ENCODE measurements at regions not wholly inside any gene's neighbourhood (a gene's known extent, or its start where the extent isn't known, plus 50 kb on each side); places are given as distances from the start of the nearest gene placed in this dataset.
"Not testable (repeated sequence)": the region's sequence is repeated elsewhere in the genome, so short reads cannot be mapped to it uniquely, and the experiment has no call there.

GRCh38 chr3:124318656-124319055 is 326.7 kb upstream of the ROPN1 start:
- peaks cover 12% of the 10 kb centered on the region for H3K27me3 Mint-ChIP-seq
- no peak for ATAC-seq (replicated peaks)
- no peaks in the 10 kb centered on the region for H3K9me3 Mint-ChIP-seq
- H3K36me3 Mint-ChIP-seq (ENCODE audit: low read depth), result no peaks in the 10 kb centered on the region
- H3K27ac Mint-ChIP-seq, result no peak overlapping the region
- H3K4me3 Mint-ChIP-seq, result no peak overlapping the region
- no peaks in the 10 kb centered on the region for H3K4me1 Mint-ChIP-seq

- peaks cover 15% of the 10 kb centered on the region for H3K27me3 Mint-ChIP-seq
- no peak overlapping the region for H3K27ac Mint-ChIP-seq
- no peaks in the 10 kb centered on the region for H3K9me3 Mint-ChIP-seq
- H3K4me1 Mint-ChIP-seq, result no peaks in the 10 kb centered on the region
- H3K4me3 Mint-ChIP-seq, result no peak overlapping the region
- H3K36me3 Mint-ChIP-seq (ENCODE audit: low read depth), result no peaks in the 10 kb centered on the region
- no peak for ATAC-seq (replicated peaks)
These were observed 329.1 kb upstream of the ROPN1 start for GRCh38 chr3:124320976-124321375.

- Mint-ChIP-seq H3K4me1 (no peaks in the 10 kb centered on the region), H3K27me3 (peaks cover 16% of the 10 kb centered on the region), H3K36me3 (ENCODE audit: low read depth) (no peaks in the 10 kb centered on the region), H3K4me3 (no peak overlapping the region), H3K9me3 (no peaks in the 10 kb centered on the region), H3K27ac (no peak overlapping the region)
- ATAC-seq (replicated peaks), result no peak
These were observed 330.5 kb upstream of the ROPN1 start for GRCh38 chr3:124322309-124322880.

- Mint-ChIP-seq H3K36me3 (ENCODE audit: low read depth) (no peaks in the 10 kb centered on the region), H3K27ac (no peak overlapping the region), H3K9me3 (no peaks in the 10 kb centered on the region), H3K4me3 (no peak overlapping the region), H3K27me3 (peaks cover 20% of the 10 kb centered on the region), H3K4me1 (no peaks in the 10 kb centered on the region)
- no peak for ATAC-seq (replicated peaks)
These were observed 331.0 kb upstream of the ROPN1 start for GRCh38 chr3:124322966-124323365.

GRCh38 chr3:124325248-124325647 is 333.3 kb upstream of the ROPN1 start:
- Mint-ChIP-seq H3K27me3 (peaks cover 20% of the 10 kb centered on the region), H3K4me1 (no peaks in the 10 kb centered on the region), H3K4me3 (no peak overlapping the region), H3K27ac (no peak overlapping the region), H3K36me3 (ENCODE audit: low read depth) (no peaks in the 10 kb centered on the region), H3K9me3 (no peaks in the 10 kb centered on the region)
- no peak for ATAC-seq (replicated peaks)

- Mint-ChIP-seq H3K9me3 (peaks cover 7% of the 10 kb centered on the region), H3K27ac (no peak overlapping the region), H3K4me3 (no peak overlapping the region), H3K27me3 (peaks cover 16% of the 10 kb centered on the region), H3K36me3 (ENCODE audit: low read depth) (no peaks in the 10 kb centered on the region), H3K4me1 (no peaks in the 10 kb centered on the region)
- ATAC-seq (replicated peaks), result no peak
These were observed 337.8 kb upstream of the ROPN1 start for GRCh38 chr3:124329723-124330122.

GRCh38 chr3:124333931-124334640 is 342.2 kb upstream of the ROPN1 start:
- Mint-ChIP-seq H3K36me3 (ENCODE audit: low read depth) (no peaks in the 10 kb centered on the region), H3K9me3 (peaks cover 7% of the 10 kb centered on the region), H3K27ac (no peak overlapping the region), H3K4me3 (no peak overlapping the region), H3K27me3 (peaks cover 12% of the 10 kb centered on the region), H3K4me1 (no peaks in the 10 kb centered on the region)
- no peak for ATAC-seq (replicated peaks)

- H3K27me3 Mint-ChIP-seq, result peaks cover 12% of the 10 kb centered on the region
- no peak for ATAC-seq (replicated peaks)
- no peaks in the 10 kb centered on the region for H3K4me1 Mint-ChIP-seq
- H3K27ac Mint-ChIP-seq, result no peak overlapping the region
- H3K4me3 Mint-ChIP-seq, result no peak overlapping the region
- H3K9me3 Mint-ChIP-seq, result peaks cover 4% of the 10 kb centered on the region
- no peaks in the 10 kb centered on the region for H3K36me3 Mint-ChIP-seq (ENCODE audit: low read depth)
These were observed 344.2 kb upstream of the ROPN1 start for GRCh38 chr3:124336067-124336656.

- no peaks in the 10 kb centered on the region for H3K36me3 Mint-ChIP-seq (ENCODE audit: low read depth)
- ATAC-seq (replicated peaks), result no peak
- H3K9me3 Mint-ChIP-seq, result no peaks in the 10 kb centered on the region
- no peaks in the 10 kb centered on the region for H3K4me1 Mint-ChIP-seq
- no peak overlapping the region for H3K27ac Mint-ChIP-seq
- H3K27me3 Mint-ChIP-seq, result peaks cover 14% of the 10 kb centered on the region
- H3K4me3 Mint-ChIP-seq, result no peak overlapping the region
These were observed 353.9 kb upstream of the ROPN1 start for GRCh38 chr3:124345845-124346244.

- H3K27me3 Mint-ChIP-seq, result peaks cover 16% of the 10 kb centered on the region
- H3K27ac Mint-ChIP-seq, result no peak overlapping the region
- no peak overlapping the region for H3K4me3 Mint-ChIP-seq
- H3K9me3 Mint-ChIP-seq, result no peaks in the 10 kb centered on the region
- ATAC-seq (replicated peaks), result no peak
- no peaks in the 10 kb centered on the region for H3K4me1 Mint-ChIP-seq
- H3K36me3 Mint-ChIP-seq (ENCODE audit: low read depth), result no peaks in the 10 kb centered on the region
These were observed 354.6 kb upstream of the ROPN1 start for GRCh38 chr3:124346487-124346886.

GRCh38 chr3:124347418-124347817 is 355.5 kb upstream of the ROPN1 start:
- H3K9me3 Mint-ChIP-seq, result no peaks in the 10 kb centered on the region
- no peak for ATAC-seq (replicated peaks)
- H3K27ac Mint-ChIP-seq, result no peak overlapping the region
- H3K4me1 Mint-ChIP-seq, result no peaks in the 10 kb centered on the region
- H3K36me3 Mint-ChIP-seq (ENCODE audit: low read depth), result no peaks in the 10 kb centered on the region
- H3K4me3 Mint-ChIP-seq, result no peak overlapping the region
- peaks cover 13% of the 10 kb centered on the region for H3K27me3 Mint-ChIP-seq

- H3K4me3 Mint-ChIP-seq; ATAC-seq (replicated peaks); H3K36me3 Mint-ChIP-seq (ENCODE audit: low read depth); H3K27ac Mint-ChIP-seq; H3K9me3 Mint-ChIP-seq; H3K4me1 Mint-ChIP-seq: not testable (repeated sequence)
- peaks cover 10% of the 10 kb centered on the region for H3K27me3 Mint-ChIP-seq
These were observed 356.6 kb upstream of the ROPN1 start for GRCh38 chr3:124348555-124348954.

- H3K9me3 Mint-ChIP-seq, result no peaks in the 10 kb centered on the region
- no peak overlapping the region for H3K27ac Mint-ChIP-seq
- peaks cover 12% of the 10 kb centered on the region for H3K27me3 Mint-ChIP-seq
- no peak overlapping the region for H3K4me3 Mint-ChIP-seq
- H3K36me3 Mint-ChIP-seq (ENCODE audit: low read depth), result no peaks in the 10 kb centered on the region
- H3K4me1 Mint-ChIP-seq, result no peaks in the 10 kb centered on the region
- no peak for ATAC-seq (replicated peaks)
These were observed 359.7 kb upstream of the ROPN1 start for GRCh38 chr3:124351430-124352148.

GRCh38 chr3:124352149-124352539 is 360.2 kb upstream of the ROPN1 start:
- no peak for ATAC-seq (replicated peaks)
- H3K27ac Mint-ChIP-seq, result no peak overlapping the region
- H3K4me1 Mint-ChIP-seq, result no peaks in the 10 kb centered on the region
- H3K9me3 Mint-ChIP-seq, result peaks cover 5% of the 10 kb centered on the region
- H3K36me3 Mint-ChIP-seq (ENCODE audit: low read depth), result no peaks in the 10 kb centered on the region
- peaks cover 14% of the 10 kb centered on the region for H3K27me3 Mint-ChIP-seq
- H3K4me3 Mint-ChIP-seq, result no peak overlapping the region

GRCh38 chr3:124353691-124354090 is 361.8 kb upstream of the ROPN1 start:
- H3K27ac Mint-ChIP-seq, result no peak overlapping the region
- H3K36me3 Mint-ChIP-seq (ENCODE audit: low read depth), result no peaks in the 10 kb centered on the region
- peaks cover 18% of the 10 kb centered on the region for H3K27me3 Mint-ChIP-seq
- no peak for ATAC-seq (replicated peaks)
- no peaks in the 10 kb centered on the region for H3K4me1 Mint-ChIP-seq
- H3K9me3 Mint-ChIP-seq, result peaks cover 5% of the 10 kb centered on the region
- no peak overlapping the region for H3K4me3 Mint-ChIP-seq
